ENCODE measurements at regions not wholly inside any gene's neighbourhood (a gene's known extent, or its start where the extent isn't known, plus 50 kb on each side); places are given as distances from the start of the nearest gene placed in this dataset.

DNA sequence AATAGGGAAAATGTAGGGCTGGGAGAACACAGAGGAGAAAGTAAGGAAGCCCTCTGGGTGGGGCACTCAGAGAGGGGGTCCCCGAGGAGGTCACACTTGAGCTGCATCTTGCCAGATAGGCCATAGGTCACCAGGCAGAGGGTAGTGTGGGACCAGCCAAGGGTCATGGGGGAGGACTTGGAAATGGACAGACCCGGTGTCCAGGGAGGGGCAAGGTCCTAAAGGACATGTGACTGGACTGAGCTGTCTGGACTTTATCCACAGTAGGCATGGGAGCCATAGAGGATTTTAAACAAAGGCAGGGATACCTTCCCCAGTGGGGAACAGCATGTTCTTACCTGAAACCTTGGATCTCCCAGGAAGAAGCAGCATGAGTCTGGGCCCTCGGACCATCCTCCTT, 266.7 kb downstream of the LRFN2 start:
- Histone ChIP-seq H3K4me1 (ENCODE audit: control insufficient read depth in 1 of 2, insufficient read depth in 2 of 2, low read depth in 1 of 2, low read length in 1 of 2) (peaks cover 0 to 6% of the 10 kb centered on the region in 2 experiments; a peak in 1 of 4 replicates), H3K36me3 (replicated peaks in 1 of 2; ENCODE audit: control insufficient read depth in 1 of 2, insufficient read depth in 2 of 2, low read length in 1 of 2) (no peaks in the 10 kb centered on the region), H2AFZ (ENCODE audit: low read depth) (no peak overlapping the region), H4K20me1 (ENCODE audit: insufficient read depth) (no peaks in the 10 kb centered on the region), H3K4me2 (no peak overlapping the region), H3K79me2 (ENCODE audit: insufficient read depth) (no peaks in the 10 kb centered on the region), H3K9me2 (no peaks in the 10 kb centered on the region), H3K4me3 (ENCODE audit: low read depth in 2 of 2, low read length in 1 of 2) (no peak overlapping the region), H3F3A (replicated peaks; ENCODE audit: insufficient read depth) (no peaks in the 10 kb centered on the region), H3K9me3 (no peaks in the 10 kb centered on the region), H3K9ac (no peak overlapping the region), H3K27ac (ENCODE audit: low read depth in 2 of 2, low read length in 1 of 2) (no peak overlapping the region), H3K27me3 (ENCODE audit: insufficient read depth) (no peaks in the 10 kb centered on the region)
- DNase-seq, result no peak
- ChIA-PET CTCF (interaction anchor here (1.0 to 1.3 kb wide), 2 partner anchors 8 to 91 kb away, joined by 3 read pairs; no protein-coding TSS in a partner anchor), POLR2A (no interaction called here)
- TF ChIP-seq JUND (IDR thresholded peaks at IDR 0.05) (no peak), ELF1 (IDR thresholded peaks at IDR 0.05) (no peak)
- TF ChIP-seq, protein P1, sequence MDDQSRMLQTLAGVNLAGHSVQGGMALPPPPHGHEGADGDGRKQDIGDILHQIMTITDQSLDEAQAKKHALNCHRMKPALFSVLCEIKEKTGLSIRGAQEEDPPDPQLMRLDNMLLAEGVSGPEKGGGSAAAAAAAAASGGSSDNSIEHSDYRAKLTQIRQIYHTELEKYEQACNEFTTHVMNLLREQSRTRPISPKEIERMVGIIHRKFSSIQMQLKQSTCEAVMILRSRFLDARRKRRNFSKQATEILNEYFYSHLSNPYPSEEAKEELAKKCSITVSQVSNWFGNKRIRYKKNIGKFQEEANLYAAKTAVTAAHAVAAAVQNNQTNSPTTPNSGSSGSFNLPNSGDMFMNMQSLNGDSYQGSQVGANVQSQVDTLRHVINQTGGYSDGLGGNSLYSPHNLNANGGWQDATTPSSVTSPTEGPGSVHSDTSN (IDR thresholded peaks at IDR 0.05), result no peak
- 3% methylated on average over 2 of the region's 3 CpGs for WGBS (ENCODE audit: low lambda C conversion rate)

DNA sequence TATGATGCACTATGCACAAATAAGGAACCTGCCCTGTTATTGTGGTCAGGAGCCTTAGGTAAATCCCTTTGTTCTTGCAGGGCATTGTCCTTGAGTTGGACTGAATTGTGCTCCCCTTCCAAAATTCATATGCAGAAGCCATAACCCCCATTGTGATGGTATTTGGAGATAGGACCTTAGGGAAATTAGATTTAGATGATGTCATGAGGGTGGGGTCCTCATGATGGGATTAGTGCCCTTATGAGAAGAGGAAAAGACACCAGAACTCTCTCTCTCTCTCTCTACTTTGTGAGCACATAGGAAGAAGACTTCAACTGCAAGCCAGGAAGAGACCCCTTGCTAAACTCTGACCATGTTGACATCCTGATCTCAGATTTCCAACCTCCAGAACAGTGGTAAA, 268.0 kb downstream of the LRFN2 start:
- Histone ChIP-seq H3K4me1 (ENCODE audit: control insufficient read depth in 1 of 2, insufficient read depth in 2 of 2, low read depth in 1 of 2, low read length in 1 of 2) (peaks cover 0 to 8% of the 10 kb centered on the region in 2 experiments; a peak in 1 of 4 replicates), H3K27me3 (ENCODE audit: insufficient read depth) (no peaks in the 10 kb centered on the region), H3K9me3 (no peaks in the 10 kb centered on the region), H3K36me3 (replicated peaks in 1 of 2; ENCODE audit: control insufficient read depth in 1 of 2, insufficient read depth in 2 of 2, low read length in 1 of 2) (no peaks in the 10 kb centered on the region), H3K27ac (ENCODE audit: low read depth in 2 of 2, low read length in 1 of 2) (no peak overlapping the region), H4K20me1 (ENCODE audit: insufficient read depth) (no peaks in the 10 kb centered on the region), H3K9ac (no peak overlapping the region), H3K9me2 (no peaks in the 10 kb centered on the region), H3F3A (replicated peaks; ENCODE audit: insufficient read depth) (no peaks in the 10 kb centered on the region), H3K4me3 (ENCODE audit: low read depth in 2 of 2, low read length in 1 of 2) (no peak overlapping the region), H2AFZ (ENCODE audit: low read depth) (no peak overlapping the region), H3K4me2 (no peak overlapping the region), H3K79me2 (ENCODE audit: insufficient read depth) (no peaks in the 10 kb centered on the region)
- DNase-seq, result no peak
- TF ChIP-seq NFIC (IDR thresholded peaks at IDR 0.05; ENCODE audit: borderline replicate concordance) (no peak), RAD21 (IDR thresholded peaks at IDR 0.05; ENCODE audit: low read length) (no peak), MXI1 (IDR thresholded peaks at IDR 0.05; ENCODE audit: low read depth, low read length) (no peak), JUND (IDR thresholded peaks at IDR 0.05) (no peak), CHD2 (IDR thresholded peaks at IDR 0.05; ENCODE audit: low read length, partially characterized antibody) (no peak), SIN3A (IDR thresholded peaks at IDR 0.05; ENCODE audit: borderline replicate concordance, low read depth, low read length) (no peak)
- ChIA-PET POLR2A (no interaction called here), CTCF (interaction anchor here (1.5 kb wide), 1 partner anchor 11 kb away, joined by 5 read pairs; no protein-coding TSS in a partner anchor)

DNA sequence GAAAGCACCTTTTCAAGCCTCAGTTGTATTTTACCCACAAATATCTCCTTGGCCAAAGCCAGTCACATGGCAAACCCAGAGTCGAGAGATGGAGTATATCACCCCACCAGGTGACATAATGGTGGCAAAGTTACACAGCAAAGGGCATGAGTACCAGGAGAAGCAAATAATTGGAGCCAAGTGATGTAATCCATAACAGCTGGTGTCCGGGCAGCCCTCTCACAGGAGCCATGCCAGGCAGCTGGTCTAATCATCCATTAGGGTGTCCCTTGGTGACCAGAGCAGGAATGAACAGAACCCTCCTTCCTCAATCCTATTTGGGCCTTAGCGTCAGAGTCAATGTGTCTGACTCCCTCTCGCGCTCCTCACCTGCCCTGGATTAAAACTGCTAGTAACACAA, 272.1 kb downstream of the LRFN2 start:
- ChIA-PET POLR2A (no interaction called here), CTCF (interaction anchor here (0.6 to 6.1 kb wide), 5 partner anchors 13 to 752 kb away, joined by 3 to 18 read pairs (median 3); partner anchors contain the start of gene LRFN2)
- no peaks in the 10 kb centered on the region for H3K9me2 ChIP-seq
- no peak for DNase-seq
- no peaks in the 10 kb centered on the region for H4K20me1 ChIP-seq (ENCODE audit: insufficient read depth)
- peaks cover 0 to 12% of the 10 kb centered on the region in 2 experiments; a peak in 1 of 4 replicates for H3K4me1 ChIP-seq (ENCODE audit: control insufficient read depth in 1 of 2, insufficient read depth in 2 of 2, low read depth in 1 of 2, low read length in 1 of 2)
- no peak overlapping the region for H3K27ac ChIP-seq (ENCODE audit: low read depth in 2 of 2, low read length in 1 of 2)
- H3K27me3 ChIP-seq (ENCODE audit: insufficient read depth), result no peaks in the 10 kb centered on the region
- no peaks in the 10 kb centered on the region for H3K36me3 ChIP-seq (replicated peaks in 1 of 2; ENCODE audit: control insufficient read depth in 1 of 2, insufficient read depth in 2 of 2, low read length in 1 of 2)
- WGBS (ENCODE audit: low lambda C conversion rate), result 49% methylated on average over 5 of the region's 5 CpGs
- H3K9me3 ChIP-seq, result no peaks in the 10 kb centered on the region
- H3K4me2 ChIP-seq, result no peak overlapping the region
- no peak overlapping the region for H3K4me3 ChIP-seq (ENCODE audit: low read depth in 2 of 2, low read length in 1 of 2)
- no peak overlapping the region for H3K9ac ChIP-seq
- no peak overlapping the region for H2AFZ ChIP-seq (ENCODE audit: low read depth)
- no peaks in the 10 kb centered on the region for H3K79me2 ChIP-seq (ENCODE audit: insufficient read depth)
- H3F3A ChIP-seq (replicated peaks; ENCODE audit: insufficient read depth), result no peaks in the 10 kb centered on the region
- TF ChIP-seq TEAD4 (IDR thresholded peaks at IDR 0.05; ENCODE audit: borderline replicate concordance, insufficient read depth), result no peak
- TF ChIP-seq TCF12 (IDR thresholded peaks at IDR 0.05), result no peak
- TF ChIP-seq, protein P2, sequence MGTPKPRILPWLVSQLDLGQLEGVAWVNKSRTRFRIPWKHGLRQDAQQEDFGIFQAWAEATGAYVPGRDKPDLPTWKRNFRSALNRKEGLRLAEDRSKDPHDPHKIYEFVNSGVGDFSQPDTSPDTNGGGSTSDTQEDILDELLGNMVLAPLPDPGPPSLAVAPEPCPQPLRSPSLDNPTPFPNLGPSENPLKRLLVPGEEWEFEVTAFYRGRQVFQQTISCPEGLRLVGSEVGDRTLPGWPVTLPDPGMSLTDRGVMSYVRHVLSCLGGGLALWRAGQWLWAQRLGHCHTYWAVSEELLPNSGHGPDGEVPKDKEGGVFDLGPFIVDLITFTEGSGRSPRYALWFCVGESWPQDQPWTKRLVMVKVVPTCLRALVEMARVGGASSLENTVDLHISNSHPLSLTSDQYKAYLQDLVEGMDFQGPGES (IDR thresholded peaks at IDR 0.05; ENCODE audit: low read depth, low read length), result no peak
- TF ChIP-seq, protein P3, sequence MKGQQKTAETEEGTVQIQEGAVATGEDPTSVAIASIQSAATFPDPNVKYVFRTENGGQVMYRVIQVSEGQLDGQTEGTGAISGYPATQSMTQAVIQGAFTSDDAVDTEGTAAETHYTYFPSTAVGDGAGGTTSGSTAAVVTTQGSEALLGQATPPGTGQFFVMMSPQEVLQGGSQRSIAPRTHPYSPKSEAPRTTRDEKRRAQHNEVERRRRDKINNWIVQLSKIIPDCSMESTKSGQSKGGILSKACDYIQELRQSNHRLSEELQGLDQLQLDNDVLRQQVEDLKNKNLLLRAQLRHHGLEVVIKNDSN (IDR thresholded peaks at IDR 0.05; ENCODE audit: borderline replicate concordance, low read depth), result no peak
- TF ChIP-seq, protein P1 (IDR thresholded peaks at IDR 0.05), result no peak
- no peak for TF ChIP-seq FOXM1 (IDR thresholded peaks at IDR 0.05; ENCODE audit: low read depth)
- no peak for TF ChIP-seq GABPA (IDR thresholded peaks at IDR 0.05; ENCODE audit: low read depth)
- TF ChIP-seq, protein P4, sequence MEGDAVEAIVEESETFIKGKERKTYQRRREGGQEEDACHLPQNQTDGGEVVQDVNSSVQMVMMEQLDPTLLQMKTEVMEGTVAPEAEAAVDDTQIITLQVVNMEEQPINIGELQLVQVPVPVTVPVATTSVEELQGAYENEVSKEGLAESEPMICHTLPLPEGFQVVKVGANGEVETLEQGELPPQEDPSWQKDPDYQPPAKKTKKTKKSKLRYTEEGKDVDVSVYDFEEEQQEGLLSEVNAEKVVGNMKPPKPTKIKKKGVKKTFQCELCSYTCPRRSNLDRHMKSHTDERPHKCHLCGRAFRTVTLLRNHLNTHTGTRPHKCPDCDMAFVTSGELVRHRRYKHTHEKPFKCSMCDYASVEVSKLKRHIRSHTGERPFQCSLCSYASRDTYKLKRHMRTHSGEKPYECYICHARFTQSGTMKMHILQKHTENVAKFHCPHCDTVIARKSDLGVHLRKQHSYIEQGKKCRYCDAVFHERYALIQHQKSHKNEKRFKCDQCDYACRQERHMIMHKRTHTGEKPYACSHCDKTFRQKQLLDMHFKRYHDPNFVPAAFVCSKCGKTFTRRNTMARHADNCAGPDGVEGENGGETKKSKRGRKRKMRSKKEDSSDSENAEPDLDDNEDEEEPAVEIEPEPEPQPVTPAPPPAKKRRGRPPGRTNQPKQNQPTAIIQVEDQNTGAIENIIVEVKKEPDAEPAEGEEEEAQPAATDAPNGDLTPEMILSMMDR (IDR thresholded peaks at IDR 0.05), result no peak
- TF ChIP-seq, protein P5, sequence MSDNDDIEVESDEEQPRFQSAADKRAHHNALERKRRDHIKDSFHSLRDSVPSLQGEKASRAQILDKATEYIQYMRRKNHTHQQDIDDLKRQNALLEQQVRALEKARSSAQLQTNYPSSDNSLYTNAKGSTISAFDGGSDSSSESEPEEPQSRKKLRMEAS (IDR thresholded peaks at IDR 0.05; ENCODE audit: low read depth), result no peak
- TF ChIP-seq RCOR1 (IDR thresholded peaks at IDR 0.05; ENCODE audit: low read length), result no peak
- TF ChIP-seq JUND (IDR thresholded peaks at IDR 0.05), result no peak
- TF ChIP-seq FOSL2 (IDR thresholded peaks at IDR 0.05; ENCODE audit: borderline replicate concordance, low read depth), result no peak
